Cerebellar nuclear complex (tissue), 1 donor: ENCODE measurements at regions not wholly inside any gene's neighbourhood (a gene's known extent, or its start where the extent isn't known, plus 50 kb on each side); places are given as distances from the start of the nearest gene placed in this dataset.
A peak's percentile ranks its signal among the peaks of the same experiment; 100 is the strongest.
"Not testable (repeated sequence)": the region's sequence is repeated elsewhere in the genome, so short reads cannot be mapped to it uniquely, and the experiment has no call there.

ENCODE experiments used
- DNase-seq, 2 experiments: peaks; one replicate each; lab custom pipeline; 2025; lab: John Stamatoyannopoulos, UW

DNA sequence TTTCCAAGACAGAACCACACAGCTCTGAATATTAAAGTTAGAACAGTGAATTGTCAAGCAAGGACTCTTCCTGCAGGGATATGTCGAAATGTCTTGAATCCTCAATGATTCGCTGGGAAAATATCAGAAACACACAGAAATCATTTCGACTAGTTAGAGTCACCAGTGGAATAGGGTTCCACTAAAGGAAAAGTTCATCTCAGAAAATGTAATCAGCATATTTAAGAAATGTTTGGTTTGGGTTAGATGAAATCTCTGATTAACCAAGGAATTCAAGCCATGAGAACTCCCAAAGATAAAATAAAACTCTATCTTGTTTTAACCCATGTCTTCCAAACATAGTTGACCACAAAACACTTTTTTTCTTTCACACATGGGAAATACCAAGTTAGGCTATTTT lies 621.0 kb upstream of the NRSN1 start:
- DNase-seq = no peak

GRCh38 chr6:23510778-23511510 lies 615.1 kb upstream of the NRSN1 start:
- no peak for DNase-seq

GRCh38 chr6:23511817-23512216 lies 614.2 kb upstream of the NRSN1 start:
- DNase-seq = no peak

DNA sequence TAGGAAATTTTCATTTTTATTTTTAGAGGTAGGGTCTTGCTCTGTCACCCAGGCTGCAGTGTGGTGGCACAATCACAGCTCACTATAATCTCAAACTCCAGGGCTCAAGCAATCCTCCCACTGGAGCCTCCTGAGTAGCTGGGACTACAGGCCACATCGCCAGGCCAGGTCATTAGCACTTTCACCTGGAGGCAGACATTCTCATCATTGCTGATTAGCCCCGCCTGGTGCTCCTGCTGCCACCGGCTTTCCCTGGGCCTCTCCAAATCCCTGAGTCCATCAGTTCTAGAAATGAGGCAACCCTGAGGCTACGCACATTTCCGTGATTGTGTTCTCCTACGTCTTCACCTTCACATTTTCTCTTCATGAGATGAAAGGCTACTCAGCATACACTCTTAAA lies 607.7 kb upstream of the NRSN1 start:
- DNase-seq = no peak

- DNase-seq = no peak
Observed at GRCh38 chr6:23522792-23523547, 603.0 kb upstream of the NRSN1 start.

GRCh38 chr6:23523771-23524170 lies 602.2 kb upstream of the NRSN1 start:
- DNase-seq = no peak

- DNase-seq = no peak
Observed at GRCh38 chr6:23524548-23524947, 601.5 kb upstream of the NRSN1 start.

- no peak for DNase-seq
Observed at GRCh38 chr6:23526526-23526925, 599.5 kb upstream of the NRSN1 start.

DNA sequence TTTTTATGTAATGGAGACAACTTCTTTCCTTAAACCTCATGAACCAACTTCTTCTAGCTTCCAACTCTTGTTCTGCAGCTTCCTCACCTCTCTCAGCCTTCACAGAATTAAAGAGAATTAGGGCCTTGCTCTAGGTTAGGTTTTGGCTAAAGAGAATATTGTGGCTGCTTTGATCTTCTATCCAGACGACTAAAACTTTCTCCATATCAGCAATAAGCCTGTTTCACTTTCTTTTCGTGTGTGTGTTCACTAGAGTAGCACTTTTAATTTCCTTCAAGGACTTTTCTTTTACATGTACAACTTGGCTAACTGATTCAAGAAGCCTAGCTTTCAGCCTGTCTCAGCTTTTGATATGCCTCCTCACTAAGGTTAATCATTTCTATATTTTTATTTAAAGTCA lies 596.1 kb upstream of the NRSN1 start:
- DNase-seq = no peak

DNA sequence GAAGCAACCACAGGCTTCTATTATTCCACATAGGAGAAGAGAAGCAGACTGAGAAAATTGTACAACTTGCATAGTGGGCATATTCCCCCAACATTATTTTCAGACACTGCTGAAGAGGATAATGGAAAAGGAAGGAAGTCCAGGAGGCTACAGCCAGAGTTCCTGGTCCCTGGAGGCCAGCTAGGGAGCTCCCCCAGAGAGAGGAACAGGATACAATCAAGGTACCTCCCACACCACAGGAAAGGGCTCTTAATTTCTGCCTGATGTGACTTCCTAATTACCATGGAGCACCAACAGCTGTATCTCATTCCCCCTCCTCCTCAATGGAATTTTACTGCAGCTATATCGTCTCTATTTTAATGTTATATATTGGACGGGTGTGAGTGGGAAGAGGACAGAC lies 594.3 kb upstream of the NRSN1 start:
- DNase-seq = no peak

- DNase-seq = no peak
Observed at GRCh38 chr6:23532227-23532626, 593.8 kb upstream of the NRSN1 start.

- no peak for DNase-seq
Observed at GRCh38 chr6:23533311-23533710, 592.7 kb upstream of the NRSN1 start.

DNA sequence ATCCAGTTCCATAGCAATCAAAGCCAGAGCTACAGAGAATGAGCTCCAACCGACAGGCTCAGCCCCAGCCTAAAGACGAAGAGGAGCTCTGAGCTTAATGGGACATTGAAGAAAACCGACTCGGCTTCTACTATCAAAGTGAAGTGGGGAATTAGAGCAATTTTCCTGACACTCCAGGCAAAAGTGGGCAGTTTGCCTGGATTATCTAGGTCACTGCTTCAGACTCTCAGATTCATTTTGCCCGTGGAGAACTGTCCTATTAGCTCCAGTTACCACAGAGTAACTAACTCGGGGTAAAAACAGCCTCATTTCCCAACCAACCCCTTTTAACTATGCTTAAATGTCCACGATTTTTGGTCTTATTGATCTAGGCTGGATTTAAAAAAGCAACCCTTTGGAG lies 592.1 kb upstream of the NRSN1 start:
- DNase-seq = peak in 1 of 2 experiments; percentile 7

GRCh38 chr6:23534351-23534750 lies 591.7 kb upstream of the NRSN1 start:
- DNase-seq = no peak

- DNase-seq = no peak
Observed at GRCh38 chr6:23535101-23535500, 590.9 kb upstream of the NRSN1 start.

DNA sequence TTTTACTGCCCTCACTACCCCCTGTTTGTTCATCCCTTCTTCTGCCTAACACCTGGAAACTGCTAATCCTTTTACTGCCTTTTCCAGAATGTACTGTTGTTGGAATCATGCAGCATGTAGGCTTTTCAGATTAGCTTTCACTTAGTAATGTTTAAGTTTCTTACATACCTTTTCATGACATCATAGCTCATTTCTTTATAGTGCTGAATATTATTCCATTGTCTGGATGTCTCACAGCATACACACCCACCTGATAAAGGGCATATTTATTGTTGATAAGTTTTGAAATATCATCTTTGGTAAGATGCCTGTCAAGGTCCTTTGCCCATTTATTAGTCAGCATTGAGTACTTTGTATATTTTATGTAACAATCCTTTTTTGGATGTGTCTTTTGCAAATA lies 588.2 kb upstream of the NRSN1 start:
- DNase-seq = no peak

DNA sequence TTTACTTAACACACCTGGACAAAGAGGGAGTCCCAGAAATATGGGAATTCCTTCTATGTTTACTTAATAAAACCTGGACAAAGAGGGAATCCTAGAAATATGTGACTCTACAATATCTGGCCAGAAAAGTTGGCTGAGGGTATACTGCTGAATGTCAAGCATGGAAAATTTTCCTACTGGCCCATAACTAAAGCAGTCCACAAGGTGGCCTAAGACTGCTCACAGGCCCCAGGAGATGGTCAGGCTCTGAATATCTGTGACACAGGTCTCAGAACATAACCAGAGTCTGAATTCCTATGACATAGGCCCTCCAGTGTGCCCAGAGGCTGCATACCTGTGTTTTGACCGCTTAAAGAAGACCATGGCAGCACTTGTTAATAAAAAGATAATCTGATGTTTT lies 578.2 kb upstream of the NRSN1 start:
- no peak for DNase-seq

DNA sequence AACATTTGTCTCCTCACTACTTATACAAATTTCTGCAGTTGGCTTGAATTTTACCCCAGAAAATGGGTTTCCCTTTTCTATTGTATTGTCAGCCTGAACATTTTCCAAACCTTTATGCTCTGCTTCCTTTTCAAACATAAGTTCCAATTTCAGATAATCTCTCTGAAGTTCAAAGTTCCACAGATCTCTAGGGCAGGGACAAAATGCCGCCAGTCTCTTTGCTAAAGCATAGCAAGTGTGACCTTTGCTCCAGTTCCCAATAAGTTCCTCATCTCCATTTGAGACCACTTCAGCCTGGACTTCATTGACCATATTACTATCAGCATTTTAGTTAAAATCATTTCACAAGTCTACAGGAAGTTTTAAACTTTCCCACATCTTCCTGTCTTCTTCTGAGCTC lies 571.1 kb upstream of the NRSN1 start:
- not testable (repeated sequence) for DNase-seq

DNA sequence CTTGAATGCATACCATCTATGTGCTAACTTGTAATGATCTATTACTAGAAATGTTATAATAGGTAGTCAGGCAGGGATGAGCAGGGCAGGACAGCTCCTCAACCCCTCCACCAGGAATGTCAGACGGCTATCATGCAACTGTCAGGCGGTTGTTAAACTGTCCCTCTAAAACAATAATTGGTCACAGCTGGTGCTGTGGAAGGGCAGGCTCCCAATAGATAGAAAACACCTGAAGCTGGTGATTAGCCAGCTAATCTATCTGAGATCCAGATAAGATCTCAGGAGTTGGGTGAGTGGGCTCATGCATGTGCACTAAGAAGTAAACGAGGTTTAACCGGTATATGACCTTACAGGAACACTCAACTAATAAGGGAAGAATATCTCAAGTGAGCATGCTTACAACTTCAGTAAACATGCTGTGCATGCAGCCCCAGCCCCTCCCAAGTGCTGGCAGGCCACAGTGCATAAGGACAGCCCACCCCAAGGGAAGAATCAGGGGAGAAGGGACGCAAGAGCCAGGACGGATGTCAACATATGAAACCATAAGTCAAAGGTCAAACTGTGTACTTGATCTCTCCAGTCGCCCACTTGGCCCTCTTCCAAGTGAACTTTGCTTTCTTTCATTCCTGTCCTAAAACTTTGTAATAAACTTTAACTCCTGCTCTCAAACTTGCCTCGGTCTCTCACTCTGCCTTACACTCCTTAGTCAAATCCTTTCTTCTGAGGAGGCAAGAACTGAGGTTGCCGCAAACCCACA lies 566.2 kb upstream of the NRSN1 start:
- DNase-seq = no peak

- no peak for DNase-seq
Observed at GRCh38 chr6:23561732-23562131, 564.3 kb upstream of the NRSN1 start.

GRCh38 chr6:23562554-23562953 lies 563.5 kb upstream of the NRSN1 start:
- no peak for DNase-seq

GRCh38 chr6:23563323-23563722 lies 562.7 kb upstream of the NRSN1 start:
- no peak for DNase-seq

DNA sequence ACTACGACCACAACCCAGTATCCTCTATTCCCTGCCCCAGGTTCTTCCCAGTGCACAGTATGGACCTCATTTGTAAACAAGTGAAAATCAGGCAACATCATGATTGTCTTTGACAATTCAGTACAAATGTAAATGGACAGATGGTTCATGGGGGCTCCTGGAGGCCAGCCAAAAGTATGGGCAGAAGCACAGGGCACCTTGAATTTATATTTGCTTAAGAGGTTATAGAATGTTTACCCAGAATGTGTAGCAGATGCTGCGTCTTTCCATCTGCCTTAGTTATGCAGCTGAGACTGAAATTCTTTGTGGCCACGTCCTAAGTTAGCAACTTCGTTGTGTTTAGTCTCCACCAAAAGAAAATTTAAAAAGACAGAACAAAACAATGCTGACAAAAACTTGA lies 559.6 kb upstream of the NRSN1 start:
- no peak for DNase-seq
